Nephron progenitor cell (in vitro differentiated cells): ENCODE measurements at regions not wholly inside any gene's neighbourhood (a gene's known extent, or its start where the extent isn't known, plus 50 kb on each side); places are given as distances from the start of the nearest gene placed in this dataset.

ENCODE experiments used
- DNase-seq: peaks from one replicate; pipeline ENCODE4 v3.0.0; 2021
- H3K27ac Mint-ChIP-seq: 2 replicates; pipeline ENCODE4 v1.8.0; 2021; ENCODE audit warnings: mild to moderate bottlenecking, moderate library complexity, mixed read lengths
- H3K27me3 Mint-ChIP-seq: 2 replicates; pipeline ENCODE4 v1.8.0; 2021; ENCODE audit warnings: mild to moderate bottlenecking, low read depth, mixed read lengths; ENCODE audit not compliant: poor library complexity
- H3K36me3 Mint-ChIP-seq: 2 replicates; pipeline ENCODE4 v1.8.0; 2021; ENCODE audit warnings: low read depth, mixed read lengths
- H3K4me1 Mint-ChIP-seq: 2 replicates; pipeline ENCODE4 v1.8.0; 2021; ENCODE audit warnings: mixed read lengths
- H3K4me3 Mint-ChIP-seq: 2 replicates; pipeline ENCODE4 v1.8.0; 2021; ENCODE audit warnings: mild to moderate bottlenecking, moderate library complexity, mixed read lengths
- H3K9me3 Mint-ChIP-seq: 2 replicates; pipeline ENCODE4 v1.8.0; 2021; ENCODE audit warnings: mild to moderate bottlenecking, moderate library complexity, mixed read lengths
- CTCF ChIP-seq: fragments of 200-600 bp; sonication (generic); IDR thresholded peaks from 2 replicates; pipeline ENCODE4 v1.5.0; 2021; ENCODE audit warnings: antibody characterized with exemption

- no peak for TF ChIP-seq CTCF
- H3K36me3 Mint-ChIP-seq, result peaks cover 9% of the 10 kb centered on the region
- DNase-seq, result no peak
- H3K27me3 Mint-ChIP-seq, result no peaks in the 10 kb centered on the region
- H3K4me1 Mint-ChIP-seq, result no peaks in the 10 kb centered on the region
- H3K27ac Mint-ChIP-seq, result no peak overlapping the region
- H3K9me3 Mint-ChIP-seq, result peaks cover 27% of the 10 kb centered on the region
- no peak overlapping the region for H3K4me3 Mint-ChIP-seq
Measured at GRCh38 chr6:73901311-73901710, 205.3 kb downstream of the CD109 start.

GRCh38 chr6:73898599-73898998 is 202.6 kb downstream of the CD109 start:
- no peak overlapping the region for H3K4me3 Mint-ChIP-seq
- H3K27ac Mint-ChIP-seq, result no peak overlapping the region
- no peaks in the 10 kb centered on the region for H3K27me3 Mint-ChIP-seq
- TF ChIP-seq CTCF, result no peak
- no peaks in the 10 kb centered on the region for H3K4me1 Mint-ChIP-seq
- H3K9me3 Mint-ChIP-seq, result peaks cover 16% of the 10 kb centered on the region
- H3K36me3 Mint-ChIP-seq, result peaks cover 9% of the 10 kb centered on the region
- DNase-seq, result no peak

GRCh38 chr6:73893696-73894095 is 197.7 kb downstream of the CD109 start:
- no peaks in the 10 kb centered on the region for H3K27me3 Mint-ChIP-seq
- H3K27ac Mint-ChIP-seq, result no peak overlapping the region
- TF ChIP-seq CTCF, result no peak
- no peaks in the 10 kb centered on the region for H3K36me3 Mint-ChIP-seq
- no peaks in the 10 kb centered on the region for H3K4me1 Mint-ChIP-seq
- H3K9me3 Mint-ChIP-seq, result no peaks in the 10 kb centered on the region
- no peak overlapping the region for H3K4me3 Mint-ChIP-seq
- no peak for DNase-seq

- no peak overlapping the region for H3K27ac Mint-ChIP-seq
- DNase-seq, result no peak
- no peaks in the 10 kb centered on the region for H3K9me3 Mint-ChIP-seq
- TF ChIP-seq CTCF, result no peak
- H3K27me3 Mint-ChIP-seq, result no peaks in the 10 kb centered on the region
- H3K36me3 Mint-ChIP-seq, result no peaks in the 10 kb centered on the region
- no peak overlapping the region for H3K4me3 Mint-ChIP-seq
- H3K4me1 Mint-ChIP-seq, result no peaks in the 10 kb centered on the region
Measured at GRCh38 chr6:73888050-73888449, 192.0 kb downstream of the CD109 start.

GRCh38 chr6:73885393-73885792 is 189.4 kb downstream of the CD109 start:
- H3K9me3 Mint-ChIP-seq, result no peaks in the 10 kb centered on the region
- no peak overlapping the region for H3K27ac Mint-ChIP-seq
- no peaks in the 10 kb centered on the region for H3K36me3 Mint-ChIP-seq
- no peaks in the 10 kb centered on the region for H3K27me3 Mint-ChIP-seq
- DNase-seq, result no peak
- H3K4me1 Mint-ChIP-seq, result no peaks in the 10 kb centered on the region
- H3K4me3 Mint-ChIP-seq, result no peak overlapping the region
- TF ChIP-seq CTCF, result no peak

- no peak overlapping the region for H3K4me3 Mint-ChIP-seq
- H3K27ac Mint-ChIP-seq, result no peak overlapping the region
- no peaks in the 10 kb centered on the region for H3K36me3 Mint-ChIP-seq
Measured at GRCh38 chr6:73884540-73884939, 188.5 kb downstream of the CD109 start.

More at GRCh38 chr6:73884540-73884939, 188.5 kb downstream of the CD109 start:
- Mint-ChIP-seq H3K9me3 (no peaks in the 10 kb centered on the region), H3K27me3 (no peaks in the 10 kb centered on the region), H3K4me1 (no peaks in the 10 kb centered on the region)
- TF ChIP-seq CTCF, result no peak
- no peak for DNase-seq
